G401 (cell line): ENCODE measurements at regions not wholly inside any gene's neighbourhood (a gene's known extent, or its start where the extent isn't known, plus 50 kb on each side); places are given as distances from the start of the nearest gene placed in this dataset.
A peak's percentile ranks its signal among the peaks of the same experiment; 100 is the strongest.

ENCODE experiments used
- DNase-seq: peaks from one replicate; pipeline ENCODE4 v3.0.0-alpha.2; 2015; ENCODE audit warnings: low spot score
- in situ Hi-C: cut with HindIII; loops from 2 replicates; pipeline ENCODE4 v1.10.0; 2016; ENCODE audit warnings: low sequenced_read_pairs, mixed read lengths

- in situ Hi-C loops = no loop called here
- DNase-seq = no peak
Observed at GRCh38 chr7:130893441-130893894, 159.5 kb upstream of the KLF14 start.

DNA sequence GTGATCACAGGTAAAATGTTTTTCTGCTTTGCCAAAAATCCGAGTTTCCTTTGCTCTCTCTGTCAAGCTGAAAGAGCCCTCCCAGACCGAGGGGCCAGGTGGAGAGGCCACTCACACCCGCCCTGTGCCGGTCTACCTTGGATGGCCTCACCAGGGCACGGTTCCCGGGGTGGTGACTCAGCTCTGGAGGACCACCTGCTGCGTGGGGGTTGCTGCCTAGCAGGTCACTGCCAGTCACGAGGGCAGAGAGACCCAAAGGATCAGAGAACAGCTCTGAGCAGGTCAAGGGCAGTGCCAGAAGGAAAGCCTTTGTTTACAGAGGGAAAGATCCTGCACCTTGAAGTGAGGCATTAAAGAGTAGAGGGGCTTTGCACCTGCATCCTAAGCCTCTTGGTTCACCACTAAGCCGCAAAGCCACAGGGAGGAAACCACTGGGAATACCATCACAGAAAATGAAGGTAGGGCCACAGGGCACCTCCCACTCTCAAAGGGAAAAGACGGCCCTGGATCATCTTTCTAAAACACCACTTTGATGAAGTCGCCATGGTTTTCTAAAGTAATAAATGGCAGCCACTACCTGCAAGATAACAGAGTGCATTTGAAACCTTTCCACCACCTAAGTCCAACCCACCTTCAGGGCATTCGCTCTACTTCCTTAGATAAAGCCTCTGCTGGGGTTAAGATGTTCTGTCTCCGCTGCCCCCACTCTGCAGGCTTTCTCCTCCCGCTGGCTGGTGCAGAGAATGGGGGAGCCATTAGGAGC lies 160.3 kb upstream of the KLF14 start:
- in situ Hi-C loops = no loop called here

GRCh38 chr7:130894909-130895750 lies 161.1 kb upstream of the KLF14 start:
- in situ Hi-C loops = no loop called here
- no peak for DNase-seq

More for the DNA sequence above, 160.3 kb upstream of the KLF14 start:
- no peak for DNase-seq

DNA sequence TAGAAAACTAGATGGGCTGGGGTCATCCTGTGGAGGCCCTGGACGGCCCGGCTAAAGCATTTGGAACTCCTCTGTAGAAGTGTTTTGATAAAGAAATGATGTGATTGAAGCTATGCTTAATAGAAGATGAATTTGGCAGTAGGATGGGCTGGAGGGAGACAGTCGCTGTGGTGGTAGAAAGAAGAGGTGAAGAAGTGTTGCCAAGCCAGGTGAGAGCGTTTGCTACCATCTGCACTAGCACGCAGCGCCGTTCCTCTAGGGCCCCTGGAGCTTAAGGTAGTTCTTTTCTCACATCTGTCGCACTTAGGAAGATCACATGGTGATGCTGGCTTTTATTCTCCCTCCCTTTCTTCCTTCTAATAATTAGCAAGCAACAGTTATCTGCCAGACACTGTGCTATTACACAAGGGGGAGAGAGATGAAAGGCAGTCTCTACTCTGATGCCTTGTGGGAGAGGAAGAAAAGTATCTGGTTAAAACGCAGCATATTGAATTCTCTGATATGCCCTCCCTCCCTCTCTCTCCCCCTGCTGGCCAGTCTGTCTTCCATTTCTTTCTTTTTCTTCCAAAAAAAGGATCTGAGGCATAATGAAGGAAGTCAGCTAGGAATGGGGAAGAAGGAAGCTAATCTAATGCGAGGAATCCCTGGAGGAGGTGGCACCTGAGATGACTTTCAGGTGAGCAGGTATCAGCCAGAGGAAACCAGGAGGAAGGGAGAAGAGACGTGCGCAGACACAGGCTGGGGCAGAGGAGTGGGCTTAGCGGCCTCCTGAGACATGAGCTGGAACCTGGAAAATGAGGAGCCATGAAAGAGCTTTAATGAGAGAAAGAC lies 162.3 kb upstream of the KLF14 start:
- DNase-seq = no peak
- in situ Hi-C loops = no loop called here

GRCh38 chr7:130896898-130897514 lies 163.0 kb upstream of the KLF14 start:
- DNase-seq = peak; percentile 74
- in situ Hi-C loops = no loop called here

GRCh38 chr7:130897515-130898419 lies 163.8 kb upstream of the KLF14 start:
- in situ Hi-C loops = no loop called here
- DNase-seq = no peak

DNA sequence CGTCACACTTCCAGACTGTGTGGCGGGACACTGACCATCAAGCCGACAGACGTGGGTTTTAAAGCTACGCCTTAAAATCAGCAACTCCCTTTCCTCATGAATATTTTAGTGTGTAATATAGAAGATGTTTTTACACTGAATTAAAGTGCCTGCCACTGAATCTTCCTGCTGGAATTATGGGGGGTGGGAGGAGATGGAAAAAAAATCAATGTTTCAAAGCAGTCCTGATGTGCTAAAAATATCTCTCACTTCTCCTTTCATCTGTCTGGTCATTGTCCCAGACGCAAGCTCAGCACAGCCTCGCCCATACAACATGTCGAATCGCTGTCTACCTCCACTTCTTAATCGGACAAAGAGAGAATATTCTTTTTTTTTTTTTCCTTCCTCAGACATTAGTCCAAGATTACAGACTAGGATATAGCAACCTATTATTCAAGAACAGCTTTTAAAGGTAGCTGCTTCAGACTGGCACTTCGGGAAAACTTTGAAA lies 165.1 kb upstream of the KLF14 start:
- no peak for DNase-seq
- in situ Hi-C loops = no loop called here

GRCh38 chr7:130899638-130900401 lies 165.8 kb upstream of the KLF14 start:
- in situ Hi-C loops = no loop called here
- DNase-seq = no peak

GRCh38 chr7:130900471-130901076 lies 166.6 kb upstream of the KLF14 start:
- in situ Hi-C loops = no loop called here
- DNase-seq = no peak

- DNase-seq = peak; percentile 81
- in situ Hi-C loops = no loop called here
Observed at GRCh38 chr7:130901209-130901783, 167.3 kb upstream of the KLF14 start.

DNA sequence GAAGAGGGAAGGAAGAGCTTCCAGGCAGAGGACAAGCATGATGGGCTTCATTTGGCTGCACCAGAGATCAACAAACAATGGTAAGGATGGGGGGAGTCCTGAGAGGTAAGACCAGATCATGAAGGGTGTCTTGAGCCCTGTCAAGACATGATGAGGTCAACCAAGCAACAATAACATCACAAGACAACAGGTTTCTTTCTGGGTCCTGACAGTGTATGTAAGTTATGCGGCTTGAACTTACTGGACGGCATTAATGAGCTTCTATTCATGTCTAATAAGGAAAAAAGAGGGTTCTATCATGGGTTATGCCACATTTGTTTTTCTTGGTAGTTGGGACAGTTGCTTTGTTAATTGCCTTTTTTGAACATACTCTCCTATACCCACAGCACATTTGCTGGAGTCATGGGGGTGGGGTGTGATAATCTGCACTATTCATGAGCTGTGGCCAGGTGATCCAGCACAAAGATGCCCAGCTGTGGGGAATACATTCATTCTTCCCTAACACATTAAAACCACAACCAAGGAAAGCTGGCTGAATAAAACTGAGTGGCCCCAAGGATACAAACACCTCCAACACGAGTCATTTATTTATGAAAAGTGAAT lies 168.8 kb upstream of the KLF14 start:
- no peak for DNase-seq
- in situ Hi-C loops = no loop called here

- in situ Hi-C loops = no loop called here
- DNase-seq = no peak
Observed at GRCh38 chr7:130903358-130903974, 169.5 kb upstream of the KLF14 start.

GRCh38 chr7:130904031-130904757 lies 170.2 kb upstream of the KLF14 start:
- DNase-seq = no peak
- in situ Hi-C loops = no loop called here

GRCh38 chr7:130904792-130905191 lies 170.8 kb upstream of the KLF14 start:
- in situ Hi-C loops = no loop called here

DNA sequence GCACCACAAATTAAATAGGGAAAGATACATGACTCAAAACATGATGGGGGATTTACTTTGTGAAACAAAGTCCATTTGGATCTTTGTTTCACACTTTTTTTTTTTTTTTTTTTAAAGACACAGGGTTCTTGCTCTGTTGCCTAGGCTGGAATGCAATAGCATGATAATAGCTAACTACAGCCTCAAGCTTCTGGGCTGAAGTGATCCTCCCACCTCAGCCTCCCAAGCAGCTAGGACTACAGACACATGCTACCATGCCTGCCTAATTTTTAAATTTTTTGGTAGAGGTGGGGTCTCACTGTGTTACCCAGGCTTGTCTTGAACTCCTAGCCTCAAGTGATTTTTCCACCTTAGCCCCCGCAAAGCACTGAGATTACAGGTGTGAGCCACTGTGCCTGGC lies 172.6 kb upstream of the KLF14 start:
- in situ Hi-C loops = no loop called here
- no peak for DNase-seq

More at GRCh38 chr7:130904792-130905191, 170.8 kb upstream of the KLF14 start:
- no peak for DNase-seq
